HCT116 (cell line): ENCODE measurements at regions not wholly inside any gene's neighbourhood (a gene's known extent, or its start where the extent isn't known, plus 50 kb on each side); places are given as distances from the start of the nearest gene placed in this dataset.

Experiments used
- ATAC-seq: fragments of 200-7000 bp; cut with Tn5 transposase; 2 replicates; pipeline ENCODE4 v1.9.1; 2020; ENCODE audit warnings: mild to moderate bottlenecking, moderate library complexity
- BruUV-seq: library from RNA; stranded (reverse); fragments of 400-500 nt; replicated peaks from 2 replicates; lab custom pipeline; 2021; lab: Mats Ljungman, UMichigan
- CTCF ChIA-PET: fragments of 300-600 bp; sonication (Branson Sonifier 250); formaldehyde crosslinking; loops from one replicate; lab custom pipeline; 2021; ENCODE audit warnings: antibody characterized with exemption; lab: Charles Lee
- POLR2A ChIA-PET: fragments of 300-600, 350-600 bp; sonication (Branson Sonifier 250); formaldehyde crosslinking; loops from one replicate; lab custom pipeline; 2021; ENCODE audit warnings: antibody characterized with exemption; lab: Charles Lee
- RAD21 ChIA-PET, 2 experiments: fragments of 300-600 bp; sonication (Branson Sonifier 250); formaldehyde crosslinking; loops; one replicate each; lab custom pipeline; 2023; ENCODE audit warnings: low total read pairs in 2 of 2; ENCODE audit not compliant: uncharacterized antibody in 2 of 2, unreplicated experiment in 2 of 2, low non-redundant PET in 1 of 2; lab: Charles Lee
- DNase-seq: peaks from one replicate; pipeline ENCODE4 v3.0.0-alpha.2; 2010; ENCODE audit warnings: low read depth, low spot score
- H2AFZ ChIP-seq: fragments of 200-600 bp; shearing (Covaris generic), sonication (generic); 2 replicates; pipeline ENCODE4 v1.6.1; 2017; ENCODE audit warnings: low read depth, mixed run types, mixed read lengths, antibody characterized with exemption, low read length; ENCODE audit not compliant: poor library complexity, severe bottlenecking
- H3K27ac ChIP-seq: 2 replicates; pipeline ENCODE4 v1.5.1; 2012; ENCODE audit warnings: low read depth, low read length
- H3K27me3 ChIP-seq: fragments of 200-600 bp; sonication (generic); 2 replicates; pipeline ENCODE4 v1.6.1; 2016; ENCODE audit warnings: mixed run types, low read length, mixed read lengths; ENCODE audit not compliant: insufficient read depth
- H3K36me3 ChIP-seq, 2 experiments: fragments of 200-500 bp in 1 of 2; fragments of 200-600 bp in 1 of 2; sonication (Bioruptor generic) in 1 of 2; sonication (generic) in 1 of 2; 2 replicates each; pipeline versions ENCODE4 v1.5.1 to v1.6.1; 2014 to 2016; ENCODE audit warnings: low read length in 2 of 2, inconsistent platforms in 1 of 2, mixed read lengths in 1 of 2, mixed run types in 1 of 2; ENCODE audit not compliant: insufficient read depth in 2 of 2, control insufficient read depth in 1 of 2
- H3K4me1 ChIP-seq, 2 experiments: fragments of 200-600 bp in 1 of 2; sonication (generic) in 1 of 2; 2 replicates each; pipeline versions ENCODE4 v1.5.1 to v1.6.1; 2012 to 2017; ENCODE audit warnings: low read length in 2 of 2, inconsistent platforms in 1 of 2, mild to moderate bottlenecking in 1 of 2, mixed read lengths in 1 of 2, mixed run types in 1 of 2, moderate library complexity in 1 of 2; ENCODE audit not compliant: insufficient read depth in 2 of 2, control insufficient read depth in 1 of 2
- H3K4me2 ChIP-seq: fragments of 200-600 bp; sonication (generic); 2 replicates; pipeline ENCODE4 v1.6.1; 2017; ENCODE audit warnings: mixed run types, low read length, mixed read lengths
- H3K4me3 ChIP-seq, 2 experiments: fragments of 200-600 bp in 1 of 2; sonication (generic) in 1 of 2; replicated peaks in 1 of 2; 2 replicates each; pipeline ENCODE4 v1.5.1; 2011 to 2016; ENCODE audit warnings: low read length in 2 of 2, control low read depth in 1 of 2, low read depth in 1 of 2, mild to moderate bottlenecking in 1 of 2, mixed read lengths in 1 of 2, mixed run types in 1 of 2
- H3K79me2 ChIP-seq: fragments of 200-600 bp; sonication (generic); 2 replicates; pipeline ENCODE4 v1.6.1; 2017; ENCODE audit warnings: mild to moderate bottlenecking, mixed run types, low read length, moderate library complexity, mixed read lengths; ENCODE audit not compliant: insufficient read depth
- H3K9ac ChIP-seq: fragments of 200-600 bp; sonication (generic); 2 replicates; pipeline ENCODE4 v1.6.1; 2016; ENCODE audit warnings: low read length, mixed read lengths
- H3K9me2 ChIP-seq: fragments of 200-600 bp; sonication (generic), shearing (Covaris generic); 2 replicates; pipeline ENCODE4 v1.6.1; 2017; ENCODE audit warnings: mixed run types, mild to moderate bottlenecking, moderate library complexity; ENCODE audit not compliant: insufficient read depth
- H3K9me3 ChIP-seq, 2 experiments: fragments of 200-500 bp in 1 of 2; fragments of 200-600 bp in 1 of 2; sonication (Bioruptor generic) in 1 of 2; sonication (generic) in 1 of 2; 2 replicates each; pipeline ENCODE4 v1.6.1; 2014 to 2017; ENCODE audit warnings: low read length in 2 of 2, mixed read lengths in 2 of 2, inconsistent platforms in 1 of 2, low read depth in 1 of 2, mild to moderate bottlenecking in 1 of 2, mixed run types in 1 of 2, moderate library complexity in 1 of 2; ENCODE audit not compliant: control insufficient read depth in 1 of 2, insufficient read depth in 1 of 2
- H4K20me1 ChIP-seq: fragments of 200-600 bp; sonication (generic), shearing (Covaris generic); 2 replicates; pipeline ENCODE4 v1.6.1; 2017; ENCODE audit warnings: mixed run types, mild to moderate bottlenecking, moderate library complexity; ENCODE audit not compliant: insufficient read depth
- CBX3 ChIP-seq: IDR thresholded peaks from 2 replicates; pipeline ENCODE4 v1.6.1; 2012; ENCODE audit warnings: low read depth
- ELF1 ChIP-seq: IDR thresholded peaks from 2 replicates; pipeline ENCODE4 v1.6.1; 2012; ENCODE audit warnings: low read depth, borderline replicate concordance
- EZH2 ChIP-seq: fragments of 200-600 bp; sonication (generic); IDR thresholded peaks from 2 replicates; pipeline ENCODE4 v1.6.1; 2017; ENCODE audit warnings: antibody characterized with exemption, mixed run types
- EZH2phosphoT487 ChIP-seq: fragments of 200-600 bp; IDR thresholded peaks from 2 replicates; pipeline ENCODE4 v1.6.1; 2018; ENCODE audit warnings: antibody characterized with exemption, borderline replicate concordance
- JUND ChIP-seq: IDR thresholded peaks from 2 replicates; pipeline ENCODE4 v1.6.1; 2012
- MAX ChIP-seq: IDR thresholded peaks from 2 replicates; pipeline ENCODE4 v1.6.1; 2012
- RAD21 ChIP-seq: IDR thresholded peaks from 2 replicates; pipeline ENCODE4 v1.6.1; 2012; ENCODE audit warnings: low read depth, mild to moderate bottlenecking
- SIN3A ChIP-seq: IDR thresholded peaks from 2 replicates; pipeline ENCODE4 v1.6.1; 2012; ENCODE audit warnings: low read depth
- SRF ChIP-seq: IDR thresholded peaks from 2 replicates; pipeline ENCODE4 v1.6.1; 2012; ENCODE audit warnings: low read depth
- TCF7L2 ChIP-seq: IDR thresholded peaks from 2 replicates; pipeline ENCODE4 v1.7.0; 2011; ENCODE audit warnings: borderline replicate concordance, inconsistent platforms; ENCODE audit not compliant: insufficient read depth, insufficient read length; ENCODE audit errors: extremely low read depth
- ZBTB33 ChIP-seq: IDR thresholded peaks from 2 replicates; pipeline ENCODE4 v1.6.1; 2011; ENCODE audit warnings: mild to moderate bottlenecking, low read length, moderate library complexity; ENCODE audit not compliant: insufficient replicate concordance; ENCODE audit errors: extremely low read depth
- intact Hi-C: fragments of 100-400 bp; cut with micrococcal nuclease; formaldehyde crosslinking; loops from 2 replicates; pipeline ENCODE4 v1.10.0; 2022

- RAD21 ChIA-PET = no interaction called here
- no peak for TF ChIP-seq MAX
- TF ChIP-seq TCF7L2 = no peak
- TF ChIP-seq ELF1 = no peak
- TF ChIP-seq RAD21 = no peak
- no peak for TF ChIP-seq SIN3A
- no peak for TF ChIP-seq EZH2
- no peak for TF ChIP-seq SRF
- TF ChIP-seq CBX3 = no peak
- no peaks in the 10 kb centered on the region for H4K20me1 ChIP-seq
Observed at GRCh38 chr9:116027511-116027910, 126.1 kb upstream of the PAPPA start.

GRCh38 chr9:116027951-116028350 lies 125.6 kb upstream of the PAPPA start:
- POLR2A ChIA-PET = no interaction called here
- Histone ChIP-seq H3K27ac (no peak overlapping the region), H3K4me2 (no peak overlapping the region)

More at GRCh38 chr9:116027511-116027910, 126.1 kb upstream of the PAPPA start:
- ChIA-PET POLR2A (no interaction called here), CTCF (no interaction called here)
- H3K4me2 ChIP-seq = no peak overlapping the region
- no peak for DNase-seq
- intact Hi-C loops = no loop called here
- no peak overlapping the region for H3K9ac ChIP-seq
- no peaks in the 10 kb centered on the region for H3K36me3 ChIP-seq
- no peaks in the 10 kb centered on the region for H3K79me2 ChIP-seq
- no peak overlapping the region for H3K27ac ChIP-seq
- H3K4me3 ChIP-seq = no peak overlapping the region
- H2AFZ ChIP-seq = no peak overlapping the region
- H3K9me3 ChIP-seq = no peaks in the 10 kb centered on the region
- ATAC-seq = no peak
- no peaks in the 10 kb centered on the region for H3K9me2 ChIP-seq
- no peaks in the 10 kb centered on the region for H3K27me3 ChIP-seq
- peaks cover 0 to 6% of the 10 kb centered on the region in 2 experiments; a peak in 1 of 4 replicates for H3K4me1 ChIP-seq
- BruUV-seq = no TSS peak

More at GRCh38 chr9:116027951-116028350, 125.6 kb upstream of the PAPPA start:
- no peaks in the 10 kb centered on the region for H3K79me2 ChIP-seq
- no peaks in the 10 kb centered on the region for H3K27me3 ChIP-seq
- H3K36me3 ChIP-seq = no peaks in the 10 kb centered on the region
- ChIA-PET CTCF (no interaction called here), RAD21 (no interaction called here)
- no peak overlapping the region for H3K4me3 ChIP-seq
- H2AFZ ChIP-seq = no peak overlapping the region
- H4K20me1 ChIP-seq = no peaks in the 10 kb centered on the region
- no peak overlapping the region for H3K9ac ChIP-seq
- peaks cover 0 to 6% of the 10 kb centered on the region in 2 experiments; a peak in 1 of 4 replicates for H3K4me1 ChIP-seq
- DNase-seq = no peak
- no peak for ATAC-seq
- no peaks in the 10 kb centered on the region for H3K9me2 ChIP-seq
- intact Hi-C loops = no loop called here
- TF ChIP-seq ZBTB33 (no peak), EZH2phosphoT487 (no peak), JUND (no peak), EZH2 (no peak)
- H3K9me3 ChIP-seq = no peaks in the 10 kb centered on the region
- BruUV-seq = no TSS peak
